ENCODE measurements at regions not wholly inside any gene's neighbourhood (a gene's known extent, or its start where the extent isn't known, plus 50 kb on each side); places are given as distances from the start of the nearest gene placed in this dataset.

- no peak for TF ChIP-seq CTCF (IDR thresholded peaks at IDR 0.05)
- no peak for TF ChIP-seq EP300 (IDR thresholded peaks at IDR 0.05)
- no peak for TF ChIP-seq POLR2A (IDR thresholded peaks at IDR 0.05)
Measured at GRCh38 chr18:46415532-46416252, 241.3 kb downstream of the LOXHD1 start.

Data from tibial nerve (tissue), 4 donors.